GM12878 (cell line): ENCODE measurements at regions not wholly inside any gene's neighbourhood (a gene's known extent, or its start where the extent isn't known, plus 50 kb on each side); places are given as distances from the start of the nearest gene placed in this dataset.

Experiments used
- BRCA1 ChIP-seq: IDR thresholded peaks from 2 replicates; pipeline ENCODE4 v1.6.1; 2011; ENCODE audit warnings: low read depth, low read length, improper control_type of control experiment
- FOS ChIP-seq: IDR thresholded peaks from 3 replicates; pipeline ENCODE4 v1.6.1; 2011; ENCODE audit warnings: borderline replicate concordance; ENCODE audit not compliant: insufficient read length; ENCODE audit errors: extremely low read depth
- HDAC6 ChIP-seq: fragments of 200-600 bp; sonication (generic); IDR thresholded peaks from one replicate; pipeline ENCODE4 v1.8.0; 2017; ENCODE audit warnings: antibody characterized with exemption; ENCODE audit not compliant: unreplicated experiment
- HDGF ChIP-seq: fragments of 450-650 bp; IDR thresholded peaks from 2 replicates; pipeline ENCODE4 v1.6.1; 2016; ENCODE audit warnings: antibody characterized with exemption
- IKZF1 ChIP-seq: fragments of 450-650 bp; conservative IDR thresholded peaks from 2 replicates; pipeline ENCODE4 v1.6.1; 2017; ENCODE audit warnings: antibody characterized with exemption, mild to moderate bottlenecking
- RELB ChIP-seq: fragments of 450-650 bp; IDR thresholded peaks from 2 replicates; pipeline ENCODE4 v1.6.1; 2017; ENCODE audit warnings: low read depth, mild to moderate bottlenecking, moderate library complexity
- ZNF217 ChIP-seq: fragments of 450-650 bp; IDR thresholded peaks from 2 replicates; pipeline ENCODE4 v1.6.1; 2017; ENCODE audit warnings: antibody characterized with exemption, mild to moderate bottlenecking
- ZNF687 ChIP-seq: fragments of 450-650 bp; IDR thresholded peaks from 2 replicates; pipeline ENCODE4 v1.6.1; 2017; ENCODE audit warnings: mild to moderate bottlenecking, moderate library complexity
- TF ChIP-seq, protein P1 (sequence below): IDR thresholded peaks from 2 replicates; pipeline ENCODE4 v1.6.1; 2012; ENCODE audit warnings: improper control_type of control experiment, low read depth, low read length; ENCODE audit not compliant: insufficient replicate concordance
- TF ChIP-seq, protein P2 (sequence below): IDR thresholded peaks from 2 replicates; pipeline ENCODE4 v1.6.1; 2012; ENCODE audit warnings: low read length, inconsistent platforms

DNA sequence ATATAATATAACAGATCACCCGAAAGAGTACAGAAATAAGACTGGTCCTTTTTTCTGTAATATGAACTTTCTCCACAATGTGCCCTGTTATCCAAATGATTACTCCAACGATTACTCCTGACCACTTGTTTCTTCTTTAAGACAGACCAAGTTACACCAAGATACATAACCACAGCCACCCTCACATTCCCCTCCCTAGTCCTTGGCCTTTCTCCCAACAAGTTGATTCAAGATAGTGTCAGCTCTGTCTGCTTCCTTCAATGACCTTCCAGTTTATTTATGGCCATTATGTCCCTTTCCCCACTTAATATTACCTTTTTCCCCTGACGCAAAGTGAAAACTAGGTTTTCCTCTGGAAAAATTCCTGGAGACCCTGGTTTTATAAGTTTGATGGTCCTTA is 397.2 kb downstream of the FAM47B start (continued):
- TF ChIP-seq, protein P1, sequence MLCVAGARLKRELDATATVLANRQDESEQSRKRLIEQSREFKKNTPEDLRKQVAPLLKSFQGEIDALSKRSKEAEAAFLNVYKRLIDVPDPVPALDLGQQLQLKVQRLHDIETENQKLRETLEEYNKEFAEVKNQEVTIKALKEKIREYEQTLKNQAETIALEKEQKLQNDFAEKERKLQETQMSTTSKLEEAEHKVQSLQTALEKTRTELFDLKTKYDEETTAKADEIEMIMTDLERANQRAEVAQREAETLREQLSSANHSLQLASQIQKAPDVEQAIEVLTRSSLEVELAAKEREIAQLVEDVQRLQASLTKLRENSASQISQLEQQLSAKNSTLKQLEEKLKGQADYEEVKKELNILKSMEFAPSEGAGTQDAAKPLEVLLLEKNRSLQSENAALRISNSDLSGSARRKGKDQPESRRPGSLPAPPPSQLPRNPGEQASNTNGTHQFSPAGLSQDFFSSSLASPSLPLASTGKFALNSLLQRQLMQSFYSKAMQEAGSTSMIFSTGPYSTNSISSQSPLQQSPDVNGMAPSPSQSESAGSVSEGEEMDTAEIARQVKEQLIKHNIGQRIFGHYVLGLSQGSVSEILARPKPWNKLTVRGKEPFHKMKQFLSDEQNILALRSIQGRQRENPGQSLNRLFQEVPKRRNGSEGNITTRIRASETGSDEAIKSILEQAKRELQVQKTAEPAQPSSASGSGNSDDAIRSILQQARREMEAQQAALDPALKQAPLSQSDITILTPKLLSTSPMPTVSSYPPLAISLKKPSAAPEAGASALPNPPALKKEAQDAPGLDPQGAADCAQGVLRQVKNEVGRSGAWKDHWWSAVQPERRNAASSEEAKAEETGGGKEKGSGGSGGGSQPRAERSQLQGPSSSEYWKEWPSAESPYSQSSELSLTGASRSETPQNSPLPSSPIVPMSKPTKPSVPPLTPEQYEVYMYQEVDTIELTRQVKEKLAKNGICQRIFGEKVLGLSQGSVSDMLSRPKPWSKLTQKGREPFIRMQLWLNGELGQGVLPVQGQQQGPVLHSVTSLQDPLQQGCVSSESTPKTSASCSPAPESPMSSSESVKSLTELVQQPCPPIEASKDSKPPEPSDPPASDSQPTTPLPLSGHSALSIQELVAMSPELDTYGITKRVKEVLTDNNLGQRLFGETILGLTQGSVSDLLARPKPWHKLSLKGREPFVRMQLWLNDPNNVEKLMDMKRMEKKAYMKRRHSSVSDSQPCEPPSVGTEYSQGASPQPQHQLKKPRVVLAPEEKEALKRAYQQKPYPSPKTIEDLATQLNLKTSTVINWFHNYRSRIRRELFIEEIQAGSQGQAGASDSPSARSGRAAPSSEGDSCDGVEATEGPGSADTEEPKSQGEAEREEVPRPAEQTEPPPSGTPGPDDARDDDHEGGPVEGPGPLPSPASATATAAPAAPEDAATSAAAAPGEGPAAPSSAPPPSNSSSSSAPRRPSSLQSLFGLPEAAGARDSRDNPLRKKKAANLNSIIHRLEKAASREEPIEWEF, result no peak
- TF ChIP-seq FOS (no peak), RELB (no peak), HDAC6 (no peak), ZNF687 (no peak), ZNF217 (no peak), HDGF (no peak), BRCA1 (no peak), IKZF1 (no peak)
- TF ChIP-seq, protein P2, sequence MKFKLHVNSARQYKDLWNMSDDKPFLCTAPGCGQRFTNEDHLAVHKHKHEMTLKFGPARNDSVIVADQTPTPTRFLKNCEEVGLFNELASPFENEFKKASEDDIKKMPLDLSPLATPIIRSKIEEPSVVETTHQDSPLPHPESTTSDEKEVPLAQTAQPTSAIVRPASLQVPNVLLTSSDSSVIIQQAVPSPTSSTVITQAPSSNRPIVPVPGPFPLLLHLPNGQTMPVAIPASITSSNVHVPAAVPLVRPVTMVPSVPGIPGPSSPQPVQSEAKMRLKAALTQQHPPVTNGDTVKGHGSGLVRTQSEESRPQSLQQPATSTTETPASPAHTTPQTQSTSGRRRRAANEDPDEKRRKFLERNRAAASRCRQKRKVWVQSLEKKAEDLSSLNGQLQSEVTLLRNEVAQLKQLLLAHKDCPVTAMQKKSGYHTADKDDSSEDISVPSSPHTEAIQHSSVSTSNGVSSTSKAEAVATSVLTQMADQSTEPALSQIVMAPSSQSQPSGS, result no peak
